ENCODE measurements at regions not wholly inside any gene's neighbourhood (a gene's known extent, or its start where the extent isn't known, plus 50 kb on each side); places are given as distances from the start of the nearest gene placed in this dataset.

DNA sequence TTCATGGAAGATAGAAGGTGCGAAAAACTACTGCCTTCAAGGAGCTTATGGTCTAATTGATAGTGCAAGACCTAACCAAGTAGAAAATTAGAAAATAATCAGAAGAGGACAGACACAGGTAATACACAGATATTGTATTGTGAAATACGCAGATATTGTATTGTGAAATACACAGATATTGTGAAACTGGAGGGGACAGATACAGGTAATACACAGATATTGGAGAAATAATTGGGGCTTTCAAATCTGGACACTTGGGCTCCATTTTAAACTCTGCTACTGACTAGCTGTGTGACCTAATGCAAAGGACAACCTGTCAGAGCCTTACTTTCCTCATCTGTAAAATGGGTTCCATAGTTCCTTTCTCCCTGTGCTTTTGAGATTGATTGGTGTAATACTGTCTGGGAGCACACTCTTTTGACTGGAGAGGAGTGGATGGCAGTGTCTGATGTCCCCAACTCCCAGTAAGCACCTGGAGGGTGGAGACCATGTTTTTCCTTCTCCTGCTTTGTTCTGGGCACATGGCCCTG is 272.8 kb downstream of the TLE3 start:
- DNase-seq = no peak

- DNase-seq = no peak
These were observed 271.5 kb downstream of the TLE3 start for GRCh38 chr15:69825941-69826818.

- DNase-seq = no peak
These were observed 270.9 kb downstream of the TLE3 start for GRCh38 chr15:69826819-69827175.

DNA sequence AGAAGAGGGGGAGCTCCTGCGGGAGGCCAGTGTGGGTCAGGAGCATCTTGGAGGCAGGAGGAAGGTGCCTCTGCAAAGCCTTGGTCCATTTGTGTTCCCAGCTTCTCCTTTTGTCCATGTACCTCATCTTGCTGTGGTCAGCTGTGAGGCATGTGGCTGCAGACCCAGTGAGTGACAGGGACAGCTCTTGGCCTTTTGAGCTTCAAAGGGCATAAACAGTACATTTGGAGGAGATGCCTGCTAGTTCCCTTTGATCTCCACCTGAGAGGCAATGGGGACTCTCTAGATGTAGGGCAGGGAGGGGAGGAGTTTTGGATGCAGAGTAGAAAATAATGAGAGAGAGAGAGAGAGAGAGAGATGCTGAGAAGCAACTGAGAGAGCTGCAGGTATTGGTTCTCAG is 270.0 kb downstream of the TLE3 start:
- DNase-seq = no peak

DNA sequence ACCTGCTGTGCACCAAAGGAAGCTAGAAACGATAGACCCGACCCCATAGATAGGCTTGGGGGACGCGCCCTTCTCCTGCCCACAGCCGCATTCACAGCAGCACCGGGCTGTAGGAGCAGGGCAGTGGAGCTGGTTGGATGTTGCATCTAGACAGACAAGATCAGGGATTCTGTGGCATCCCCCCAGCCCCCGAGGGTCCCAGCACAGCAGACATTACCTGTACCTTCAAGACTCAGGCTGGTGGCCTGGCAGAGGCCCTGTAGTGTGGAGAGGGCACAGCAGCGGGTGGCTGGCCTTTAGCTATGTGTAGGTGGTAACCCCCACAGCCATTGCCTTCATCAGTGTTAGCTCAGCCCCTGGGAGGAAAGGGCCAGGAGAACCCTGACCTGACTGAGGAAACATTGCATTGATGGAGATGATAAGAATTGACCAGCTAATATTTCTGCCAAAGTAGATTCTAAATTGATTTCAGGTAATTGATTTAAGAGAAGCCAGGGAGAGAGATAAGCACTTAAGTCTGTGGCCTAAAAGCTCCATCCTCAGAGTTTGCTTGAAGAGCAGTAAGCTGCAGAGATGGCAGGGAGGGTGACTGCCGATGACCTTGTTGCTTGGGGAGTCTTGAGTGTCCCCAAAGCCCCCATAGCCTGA is 269.4 kb downstream of the TLE3 start:
- no peak for DNase-seq

- DNase-seq = no peak
These were observed 267.7 kb downstream of the TLE3 start for GRCh38 chr15:69829974-69830373.

- DNase-seq = peak; percentile 34
These were observed 267.3 kb downstream of the TLE3 start for GRCh38 chr15:69830430-69830829.

DNA sequence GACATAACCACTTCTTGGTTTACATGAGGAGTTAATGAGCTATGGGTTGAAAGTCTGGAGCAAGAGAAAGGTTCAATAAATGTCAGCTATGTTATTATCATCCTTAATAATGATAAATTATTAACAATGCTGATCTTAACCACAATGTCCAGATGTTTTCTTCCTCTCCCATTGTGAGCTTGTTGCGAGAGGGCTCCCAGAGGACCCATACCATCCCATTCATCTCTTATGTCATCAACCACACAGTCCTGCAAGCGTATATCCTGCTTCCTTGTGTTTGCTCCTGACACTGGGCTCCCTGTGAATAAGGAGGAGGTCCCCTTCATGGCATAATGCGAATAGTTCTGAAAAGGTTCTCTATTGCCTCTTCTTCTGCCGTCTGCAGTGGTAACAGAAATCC is 266.8 kb downstream of the TLE3 start:
- no peak for DNase-seq

DNA sequence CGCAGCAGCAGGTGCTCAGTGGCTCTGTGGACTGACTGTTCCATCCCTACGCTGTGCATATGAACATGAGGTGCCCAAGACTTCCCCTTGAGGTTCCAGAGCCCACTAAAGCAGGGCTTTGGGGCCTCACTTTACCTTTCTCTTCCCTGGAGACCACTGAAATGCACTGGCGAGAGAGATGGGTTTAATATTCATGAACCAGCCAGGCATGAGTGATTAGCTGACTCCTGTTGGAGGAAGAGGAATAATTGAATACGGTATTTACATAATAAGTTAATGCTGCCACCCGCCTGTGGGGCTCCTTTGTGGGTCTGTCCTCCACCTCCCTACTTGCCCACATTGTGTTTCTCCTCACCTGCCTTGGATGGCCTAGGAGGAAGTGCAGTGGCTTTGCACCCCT is 263.4 kb downstream of the TLE3 start:
- no peak for DNase-seq

DNA sequence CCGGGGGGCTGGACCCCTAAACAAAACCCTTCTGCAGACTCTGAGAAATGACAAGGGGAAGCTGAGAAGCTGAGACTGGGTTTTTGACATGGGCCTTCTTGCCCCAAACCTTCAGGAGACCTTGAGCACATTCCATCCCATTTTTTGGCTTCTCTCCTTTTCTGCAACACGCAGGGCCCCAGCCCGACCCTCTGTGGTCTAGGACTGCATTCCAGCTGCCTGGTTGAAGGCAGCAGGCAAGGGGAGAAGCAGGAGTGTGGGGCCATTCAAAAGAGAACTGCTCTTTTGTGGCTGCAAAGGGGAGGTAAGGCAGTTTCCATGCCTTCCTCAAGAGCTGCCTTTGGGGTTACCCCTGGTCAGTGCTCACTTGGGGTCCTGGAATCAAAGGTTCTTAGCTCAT is 263.0 kb downstream of the TLE3 start:
- DNase-seq = peak; percentile 36

GRCh38 chr15:69836048-69836447 is 261.7 kb downstream of the TLE3 start:
- no peak for DNase-seq

DNA sequence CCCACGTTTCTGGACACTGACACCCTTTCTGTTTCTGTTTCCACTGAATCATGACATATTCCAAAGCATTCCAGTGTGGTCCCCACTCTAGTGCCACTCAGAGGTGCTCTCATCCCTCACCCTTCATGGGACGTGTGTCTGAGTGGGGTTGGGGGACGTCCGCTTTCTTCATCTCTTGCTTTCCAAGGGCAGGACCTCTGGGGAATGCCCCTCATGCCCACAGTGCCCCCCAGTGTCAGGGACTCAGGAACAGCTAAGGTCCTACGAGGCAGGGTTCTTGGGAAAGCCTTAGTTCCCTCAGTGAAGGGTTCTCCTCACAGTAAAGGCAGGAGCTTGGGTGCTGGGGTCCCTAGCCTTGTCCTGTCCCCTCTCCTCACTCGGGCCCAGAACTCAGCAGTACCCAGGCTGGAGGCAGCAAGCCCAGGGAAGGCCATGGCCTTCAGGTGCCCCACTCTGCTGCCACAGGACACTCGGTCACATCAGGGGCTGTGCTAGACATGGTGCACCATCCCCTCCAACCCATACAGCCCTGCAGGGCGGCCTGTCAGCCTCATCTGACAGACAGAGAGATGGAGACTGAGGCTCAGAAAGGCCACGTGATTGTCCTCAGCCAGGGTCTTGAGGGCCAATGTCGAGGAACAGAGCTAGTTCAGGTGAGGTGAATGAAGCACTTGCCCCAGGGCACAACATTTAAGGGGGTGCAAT is 261.0 kb downstream of the TLE3 start:
- no peak for DNase-seq

GRCh38 chr15:69838338-69838737 is 259.4 kb downstream of the TLE3 start:
- no peak for DNase-seq

- DNase-seq = no peak
These were observed 258.7 kb downstream of the TLE3 start for GRCh38 chr15:69838994-69839393.

DNA sequence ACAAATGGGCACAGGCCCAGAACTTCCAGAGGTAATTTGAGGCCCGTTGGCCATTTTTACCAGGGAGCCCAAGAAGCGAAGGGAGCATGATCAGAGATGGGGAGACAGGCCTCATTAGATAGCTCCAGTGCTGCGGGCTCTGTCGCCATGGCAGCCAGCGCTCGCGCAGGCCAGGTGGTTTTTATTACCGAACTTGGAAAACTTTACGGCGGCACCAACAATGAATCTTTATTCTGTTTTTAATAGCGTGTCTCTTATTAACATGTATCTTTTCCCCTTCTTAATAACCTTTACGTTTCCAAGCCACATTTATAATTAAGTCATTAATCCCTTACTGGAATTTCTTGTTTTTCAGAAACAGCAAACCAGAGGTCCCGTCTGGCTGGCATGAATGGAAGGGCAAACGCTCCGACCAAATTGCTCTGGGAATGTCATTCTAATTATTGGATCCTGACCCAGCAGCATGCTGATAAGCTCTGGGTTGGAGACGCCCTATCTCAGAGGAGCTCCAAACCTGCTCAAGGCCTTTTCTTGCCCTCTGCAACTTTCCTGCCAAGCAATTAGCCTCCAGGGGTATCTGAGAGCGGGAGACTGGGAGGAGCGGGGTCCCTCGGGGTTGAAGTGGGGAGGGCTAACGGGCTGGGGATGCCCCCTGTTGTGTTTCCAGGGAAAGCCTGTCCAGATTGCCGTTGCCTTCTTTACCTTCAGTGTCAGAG is 256.4 kb downstream of the TLE3 start:
- no peak for DNase-seq

DNA sequence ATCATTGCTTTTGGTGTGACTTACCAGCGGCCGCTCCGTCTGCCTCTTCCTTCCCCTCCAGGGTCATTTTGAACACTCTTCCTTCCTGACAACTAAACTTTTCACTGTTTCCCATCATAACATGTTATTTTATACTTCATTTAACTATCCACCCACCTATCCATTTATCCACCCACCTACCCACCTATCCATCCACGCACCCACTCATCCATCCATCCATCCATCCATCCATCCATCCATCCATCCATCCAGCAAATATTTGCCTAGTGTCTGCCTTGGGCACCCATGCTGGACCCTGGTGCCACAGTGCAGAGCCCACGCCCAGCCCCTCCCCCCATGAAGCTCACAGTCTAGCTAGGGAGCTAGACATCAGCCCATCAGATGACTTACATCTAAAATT is 254.9 kb downstream of the TLE3 start:
- DNase-seq = no peak

GRCh38 chr15:69843276-69843899 is 254.3 kb downstream of the TLE3 start:
- no peak for DNase-seq

GRCh38 chr15:69843900-69844304 is 253.8 kb downstream of the TLE3 start:
- DNase-seq = no peak

- no peak for DNase-seq
These were observed 252.6 kb downstream of the TLE3 start for GRCh38 chr15:69845159-69845558.

- DNase-seq = no peak
These were observed 250.1 kb downstream of the TLE3 start for GRCh38 chr15:69847625-69848024.

- no peak for DNase-seq
These were observed 249.6 kb downstream of the TLE3 start for GRCh38 chr15:69848096-69848495.

Measured in tongue (tissue), 1 donor.